ENCODE measurements at regions not wholly inside any gene's neighbourhood (a gene's known extent, or its start where the extent isn't known, plus 50 kb on each side); places are given as distances from the start of the nearest gene placed in this dataset.

- no peak for DNase-seq
These were observed 312.2 kb upstream of the ATP2B1 start for GRCh38 chr12:90020881-90021280.

- no peak for DNase-seq
These were observed 311.8 kb upstream of the ATP2B1 start for GRCh38 chr12:90020436-90020835.

DNA sequence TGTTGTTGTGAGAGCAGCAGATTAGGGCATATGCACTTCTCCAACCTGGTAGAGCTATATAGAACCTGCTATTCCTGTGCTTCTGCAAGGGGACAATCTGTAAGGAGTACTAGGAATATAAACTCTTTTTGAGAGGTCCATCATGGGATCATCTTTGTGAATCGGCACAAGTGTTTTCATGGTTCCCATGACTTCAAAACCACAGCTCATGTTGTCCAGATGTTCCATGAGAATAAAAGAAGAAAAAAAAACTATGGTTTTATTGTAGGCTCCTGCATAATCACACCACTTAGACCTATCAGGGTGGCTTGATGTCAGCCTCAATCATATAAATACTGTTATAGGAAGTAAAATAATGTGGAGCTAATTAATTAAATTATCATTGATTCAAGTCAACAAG is 311.4 kb upstream of the ATP2B1 start:
- no peak for DNase-seq

DNA sequence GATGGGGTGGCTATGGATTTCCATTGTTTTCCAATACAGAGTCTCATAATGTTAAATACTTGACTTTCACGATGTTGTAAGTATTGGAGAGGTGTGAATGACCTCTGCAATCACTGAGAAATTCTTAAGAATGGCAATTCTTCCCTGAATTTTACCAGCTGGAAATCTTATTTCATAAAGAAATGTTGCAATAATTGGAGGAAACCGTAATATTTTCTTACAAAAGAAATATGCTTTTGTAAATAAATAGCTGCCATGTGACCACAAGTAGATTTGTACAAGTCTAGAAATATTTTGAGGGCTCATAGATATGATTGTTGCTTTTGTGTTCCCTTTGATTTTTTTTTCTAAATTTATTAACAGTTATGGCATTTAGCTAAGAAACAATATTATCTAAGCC is 308.7 kb upstream of the ATP2B1 start:
- no peak for DNase-seq

GRCh38 chr12:90015228-90015627 is 306.6 kb upstream of the ATP2B1 start:
- DNase-seq: no peak

- peak in 2 of 3 donors; percentile 8 to 30 for DNase-seq
These were observed 304.8 kb upstream of the ATP2B1 start for GRCh38 chr12:90013409-90013808.

DNA sequence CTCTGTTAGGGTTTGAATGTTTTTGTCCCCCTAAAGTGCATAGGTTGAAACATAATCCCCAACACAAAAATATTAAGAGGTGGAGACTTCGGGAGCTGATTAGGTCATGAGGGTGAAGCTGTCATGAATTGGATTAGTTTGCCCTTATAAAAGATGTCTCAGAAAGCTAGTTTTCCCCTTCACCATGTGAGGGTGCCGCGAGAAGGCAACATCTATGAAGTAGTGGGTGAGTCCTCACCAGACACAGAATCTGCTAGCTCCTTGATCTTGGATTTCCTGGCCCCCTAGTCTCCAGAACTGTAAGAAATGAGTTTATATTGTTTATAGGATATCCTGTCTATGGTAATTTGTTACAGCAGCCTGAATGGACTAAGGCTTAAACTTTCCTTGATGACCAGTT is 301.5 kb upstream of the ATP2B1 start:
- DNase-seq: no peak

DNA sequence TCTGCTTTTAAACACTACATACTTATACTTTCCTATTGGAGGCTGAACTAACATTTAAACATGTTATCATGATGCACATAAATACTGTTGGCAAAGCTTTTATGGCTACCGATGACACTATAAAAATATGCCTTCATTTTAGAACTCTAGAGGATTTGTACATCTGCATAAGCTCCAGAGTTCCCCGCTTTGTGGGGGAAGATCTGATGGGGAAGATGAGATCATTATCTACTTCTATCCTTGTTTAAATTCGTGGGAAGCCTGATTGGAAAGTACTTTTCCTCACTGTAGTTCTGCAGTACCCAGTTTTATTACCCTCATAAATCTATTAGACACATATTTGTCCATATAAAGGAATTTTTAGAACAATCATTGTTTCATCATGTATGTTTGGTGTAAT is 299.6 kb upstream of the ATP2B1 start:
- peak in 1 of 3 donors; percentile 6 for DNase-seq

GRCh38 chr12:90004319-90005074 is 295.9 kb upstream of the ATP2B1 start:
- DNase-seq: no peak

- no peak for DNase-seq
These were observed 295.1 kb upstream of the ATP2B1 start for GRCh38 chr12:90003688-90004087.

- DNase-seq: no peak
These were observed 292.1 kb upstream of the ATP2B1 start for GRCh38 chr12:90000721-90001120.

GRCh38 chr12:89999699-90000505 is 291.3 kb upstream of the ATP2B1 start:
- DNase-seq: no peak

DNA sequence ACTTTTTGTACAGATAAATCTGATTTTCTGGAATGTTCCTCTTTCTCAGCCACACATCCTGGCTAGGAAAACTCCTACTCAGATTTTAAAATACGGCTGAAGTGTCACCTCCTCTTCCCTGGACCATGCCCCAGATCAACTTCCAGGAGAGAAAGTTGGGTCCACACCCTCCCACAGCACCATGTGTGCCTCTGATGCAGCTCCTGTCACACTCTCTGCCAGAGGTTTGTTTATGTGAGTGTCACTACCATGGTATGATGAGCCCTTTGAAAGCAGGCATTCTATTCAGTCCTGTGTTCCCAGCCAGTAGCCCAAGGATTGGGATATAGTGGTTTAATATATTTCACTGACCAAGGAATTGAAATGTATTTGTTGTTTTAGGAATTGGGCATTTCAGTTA is 287.2 kb upstream of the ATP2B1 start:
- no peak for DNase-seq

DNA sequence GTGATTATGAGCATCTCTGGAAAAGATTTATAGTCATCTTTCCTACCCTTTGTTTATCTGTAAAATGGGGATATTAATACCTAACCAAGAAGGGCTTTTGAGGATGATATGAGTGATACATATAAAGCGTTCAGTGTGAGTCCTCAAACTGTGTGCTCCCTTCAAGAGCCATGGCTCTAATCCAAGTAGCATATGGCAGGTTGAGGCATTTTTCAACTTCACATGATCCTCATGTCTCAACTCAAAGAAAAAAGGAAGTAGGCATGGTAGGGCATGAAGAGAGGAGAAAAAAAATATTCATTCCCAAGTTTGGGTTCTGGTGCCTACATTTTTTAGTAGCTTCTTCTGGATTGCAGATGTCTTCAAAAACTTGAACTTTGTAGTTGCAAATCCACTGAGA is 286.3 kb upstream of the ATP2B1 start:
- DNase-seq: peak in 1 of 3 donors; percentile 27

DNA sequence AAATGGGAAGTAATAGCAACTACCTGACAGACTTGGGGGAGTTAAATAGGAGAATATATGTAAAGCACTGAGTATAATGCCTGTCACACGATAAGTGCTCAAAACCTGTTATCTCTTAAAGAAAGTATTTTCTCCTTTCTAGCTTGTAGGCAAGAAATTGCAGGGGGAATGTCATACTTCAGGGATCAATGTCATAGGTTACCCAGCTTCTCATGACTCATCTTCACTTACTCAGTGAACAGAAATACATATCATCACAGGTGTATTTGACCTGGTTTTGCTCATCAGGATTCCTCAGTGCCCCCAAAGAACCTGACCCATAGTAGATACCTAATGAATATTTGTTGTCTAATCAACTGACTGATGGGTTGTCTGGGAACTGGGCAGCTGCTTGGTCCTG is 285.0 kb upstream of the ATP2B1 start:
- no peak for DNase-seq

- DNase-seq: no peak
These were observed 284.2 kb upstream of the ATP2B1 start for GRCh38 chr12:89992668-89993451.

DNA sequence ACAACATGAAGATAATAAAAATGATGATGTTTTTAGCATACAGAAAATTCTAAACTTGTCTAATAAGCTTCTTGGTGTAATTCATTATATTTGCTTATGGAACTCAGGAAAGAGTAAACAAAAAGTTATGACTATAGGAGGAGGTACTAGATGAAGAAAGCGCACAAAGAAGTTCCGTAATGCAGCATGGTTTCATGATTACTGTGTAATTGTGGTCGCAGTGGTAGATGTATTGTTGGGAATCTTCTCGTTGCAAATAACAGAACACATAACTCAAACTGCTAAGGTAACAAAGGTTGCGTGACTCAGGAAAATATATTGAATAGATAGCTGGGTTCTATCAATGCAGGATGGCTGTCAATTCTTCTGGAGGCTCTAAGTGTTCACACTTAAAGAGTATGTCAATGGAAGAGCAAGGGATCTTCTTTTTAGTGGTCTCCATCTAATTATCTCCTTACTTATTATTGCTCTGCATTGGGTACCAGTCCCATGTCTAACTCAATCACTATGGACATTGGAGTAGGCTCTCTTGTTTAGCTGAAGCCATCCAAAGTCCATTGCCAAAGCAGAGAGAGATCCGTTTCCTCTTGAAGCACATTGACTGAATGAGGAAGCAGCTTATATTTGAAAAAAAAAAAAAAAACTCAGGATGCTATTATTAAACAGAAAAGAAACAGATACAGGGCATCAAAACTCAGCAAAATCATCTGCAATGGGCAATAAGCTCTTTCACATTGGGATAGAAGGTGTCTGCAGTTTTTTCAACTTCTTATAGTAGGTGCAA is 283.4 kb upstream of the ATP2B1 start:
- peak in 2 of 3 donors; percentile 21 to 30 for DNase-seq

GRCh38 chr12:89988188-89988915 is 279.7 kb upstream of the ATP2B1 start:
- DNase-seq: no peak

- DNase-seq: no peak
These were observed 277.3 kb upstream of the ATP2B1 start for GRCh38 chr12:89985935-89986334.

DNA sequence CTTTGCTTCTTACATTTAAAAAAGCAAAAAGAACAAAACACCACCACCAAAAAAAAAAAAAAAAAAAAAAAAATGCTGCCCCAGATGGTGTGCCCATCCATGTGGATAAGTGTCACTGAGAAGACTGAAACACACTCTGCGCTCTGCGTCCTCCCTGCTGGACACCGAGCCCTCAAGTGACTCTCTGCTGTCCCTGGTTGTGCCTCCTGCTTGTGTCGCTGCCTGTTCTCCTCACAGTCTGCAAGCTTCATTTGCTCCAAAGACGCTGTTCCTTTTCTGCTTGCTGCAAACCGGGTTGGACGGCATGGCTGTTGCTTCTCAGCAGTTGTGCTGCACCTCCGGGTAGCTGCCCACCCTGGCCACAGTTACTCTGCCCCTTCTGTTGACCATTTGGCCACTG is 276.2 kb upstream of the ATP2B1 start:
- no peak for DNase-seq

DNA sequence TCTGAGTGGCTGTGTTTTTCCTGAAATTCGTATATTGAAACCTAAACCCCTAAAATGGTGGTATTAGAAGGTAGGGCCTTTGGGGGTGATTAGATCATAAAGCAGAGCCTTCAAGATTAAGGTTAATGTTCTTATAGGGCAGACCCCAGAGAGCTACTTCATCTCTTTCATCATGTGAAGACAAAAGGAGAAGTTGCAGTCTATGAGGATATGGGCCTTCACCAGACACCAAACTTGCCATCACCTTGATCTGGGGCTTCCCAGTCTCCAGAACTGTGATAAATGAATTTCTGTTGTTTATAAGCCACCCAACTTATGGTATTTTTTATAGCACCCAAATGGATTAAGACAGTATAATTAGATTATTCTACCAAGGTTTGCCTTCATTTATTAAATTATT is 275.0 kb upstream of the ATP2B1 start:
- no peak for DNase-seq

DNA sequence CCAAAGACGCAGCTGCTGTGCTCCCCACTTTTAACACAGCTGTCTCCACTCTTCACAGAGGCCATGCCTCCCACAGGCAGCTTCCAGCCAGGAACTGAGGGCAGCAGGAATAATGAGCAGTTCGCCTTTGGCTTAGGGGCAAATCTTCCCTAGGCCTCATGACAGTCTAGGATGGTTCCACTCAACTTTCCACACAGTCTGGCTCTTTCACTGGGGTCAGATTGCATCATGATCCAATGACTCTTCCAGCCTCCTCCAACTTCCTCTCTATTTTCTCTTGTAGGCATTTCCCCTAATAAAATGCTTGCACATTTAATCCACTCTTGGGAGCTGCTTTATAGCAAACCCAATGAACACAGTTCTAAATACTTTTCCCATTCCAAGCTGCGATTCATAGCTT is 271.6 kb upstream of the ATP2B1 start:
- DNase-seq: peak; percentile 78 to 92 (median 89)

All from suppressor macrophage treated with lipopolysaccharide for 1 hour (primary cell).